DMS 273 (cell line): ENCODE measurements at regions not wholly inside any gene's neighbourhood (a gene's known extent, or its start where the extent isn't known, plus 50 kb on each side); places are given as distances from the start of the nearest gene placed in this dataset.
A peak's percentile ranks its signal among the peaks of the same experiment; 100 is the strongest.

Experiments
- DNase-seq: peaks from one replicate; lab custom pipeline; 2025; ENCODE audit not compliant: unreplicated experiment; lab: John Stamatoyannopoulos, UW

GRCh38 chr6:2505624-2506023, 245.1 kb downstream of the MYLK4 start:
- peak; percentile 48 for DNase-seq

DNA sequence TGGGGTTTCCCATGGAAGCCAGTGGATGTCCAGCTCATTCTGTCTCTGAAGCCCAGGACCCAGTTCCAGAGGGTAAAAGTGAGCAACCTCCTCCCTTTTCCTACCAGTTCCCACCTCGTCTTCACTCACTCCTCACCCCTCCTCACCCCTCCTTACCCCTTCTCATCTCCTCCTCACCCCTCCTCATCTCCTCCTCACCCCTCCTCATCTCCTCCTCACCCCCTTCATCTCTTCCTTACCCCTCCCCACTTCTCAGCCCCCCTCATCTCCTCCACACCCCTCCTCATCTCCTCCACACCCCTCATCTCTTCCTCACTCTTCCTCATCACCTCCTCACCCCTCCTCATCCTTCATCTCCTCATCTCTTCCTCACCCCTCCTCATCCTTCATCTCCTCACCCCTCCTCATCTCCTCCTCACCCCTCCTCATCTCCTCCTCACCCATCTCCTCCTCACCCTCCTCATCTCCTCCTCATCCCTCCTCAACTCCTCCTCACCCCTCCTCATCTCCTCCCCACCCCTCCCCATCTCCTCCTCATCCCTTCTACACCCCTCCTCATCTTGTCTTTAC, 246.1 kb downstream of the MYLK4 start:
- DNase-seq: no peak

DNA sequence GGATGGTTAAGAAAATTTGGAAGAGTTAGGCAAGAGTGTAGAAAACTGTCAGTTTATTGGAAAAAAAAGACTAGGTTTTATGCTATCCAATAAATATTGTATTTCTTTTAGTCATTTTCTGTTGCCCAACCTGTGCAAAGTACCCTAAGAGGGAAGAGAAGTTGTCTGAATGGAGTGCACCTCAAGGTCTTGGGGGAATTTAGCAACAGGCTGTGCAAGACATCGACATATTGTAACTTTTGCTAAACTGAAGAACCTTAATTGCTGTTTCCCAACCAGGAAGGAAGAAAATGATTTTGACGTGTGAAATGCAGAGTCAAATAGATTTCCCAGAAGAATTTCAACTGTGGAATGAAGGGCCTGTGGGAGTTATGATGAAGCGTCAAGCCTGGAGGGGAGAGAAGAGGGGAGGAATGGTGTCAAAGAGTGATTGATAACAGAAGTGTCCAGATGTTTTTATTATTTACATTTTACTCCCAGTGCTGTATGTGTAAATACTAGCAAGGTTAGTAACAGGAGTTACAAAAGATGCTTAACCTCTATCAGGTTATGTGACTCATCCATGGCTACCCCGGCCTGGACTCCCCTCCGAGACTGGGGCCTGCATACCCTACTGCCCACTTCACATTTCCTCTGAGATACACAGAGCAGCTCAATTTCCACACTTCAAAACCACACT, 246.8 kb downstream of the MYLK4 start:
- no peak for DNase-seq

DNA sequence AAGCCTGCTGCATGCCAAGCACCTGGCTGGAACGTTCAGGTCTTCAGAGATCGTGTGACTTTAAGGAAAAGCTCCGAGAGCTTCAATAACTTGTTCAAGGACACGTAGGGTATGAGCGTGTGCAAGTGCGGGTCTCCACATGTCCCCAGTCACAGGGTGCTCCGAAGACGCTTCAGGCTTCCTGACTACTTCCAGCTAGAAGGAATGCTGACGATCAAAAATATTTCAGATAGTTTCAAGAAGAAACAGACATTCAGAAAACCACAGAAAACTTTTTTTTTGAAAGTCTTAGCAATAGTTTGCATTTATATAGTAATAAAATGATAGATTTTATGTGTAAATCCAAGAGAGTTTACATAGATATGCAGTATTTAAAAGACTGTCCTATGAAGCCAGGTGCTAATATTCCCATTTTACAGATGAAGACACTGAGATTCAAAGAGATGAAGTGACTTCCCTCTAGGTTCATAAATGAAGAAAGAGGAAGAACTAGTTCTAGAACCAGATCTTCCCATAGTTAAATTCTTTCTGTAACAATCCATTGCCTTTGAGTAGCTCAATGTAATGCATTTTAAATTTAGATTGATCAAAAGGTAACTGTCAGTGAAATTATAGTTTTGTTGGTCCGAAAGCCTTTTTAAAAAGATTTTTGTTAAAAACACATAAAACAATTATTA, 247.6 kb downstream of the MYLK4 start:
- no peak for DNase-seq

DNA sequence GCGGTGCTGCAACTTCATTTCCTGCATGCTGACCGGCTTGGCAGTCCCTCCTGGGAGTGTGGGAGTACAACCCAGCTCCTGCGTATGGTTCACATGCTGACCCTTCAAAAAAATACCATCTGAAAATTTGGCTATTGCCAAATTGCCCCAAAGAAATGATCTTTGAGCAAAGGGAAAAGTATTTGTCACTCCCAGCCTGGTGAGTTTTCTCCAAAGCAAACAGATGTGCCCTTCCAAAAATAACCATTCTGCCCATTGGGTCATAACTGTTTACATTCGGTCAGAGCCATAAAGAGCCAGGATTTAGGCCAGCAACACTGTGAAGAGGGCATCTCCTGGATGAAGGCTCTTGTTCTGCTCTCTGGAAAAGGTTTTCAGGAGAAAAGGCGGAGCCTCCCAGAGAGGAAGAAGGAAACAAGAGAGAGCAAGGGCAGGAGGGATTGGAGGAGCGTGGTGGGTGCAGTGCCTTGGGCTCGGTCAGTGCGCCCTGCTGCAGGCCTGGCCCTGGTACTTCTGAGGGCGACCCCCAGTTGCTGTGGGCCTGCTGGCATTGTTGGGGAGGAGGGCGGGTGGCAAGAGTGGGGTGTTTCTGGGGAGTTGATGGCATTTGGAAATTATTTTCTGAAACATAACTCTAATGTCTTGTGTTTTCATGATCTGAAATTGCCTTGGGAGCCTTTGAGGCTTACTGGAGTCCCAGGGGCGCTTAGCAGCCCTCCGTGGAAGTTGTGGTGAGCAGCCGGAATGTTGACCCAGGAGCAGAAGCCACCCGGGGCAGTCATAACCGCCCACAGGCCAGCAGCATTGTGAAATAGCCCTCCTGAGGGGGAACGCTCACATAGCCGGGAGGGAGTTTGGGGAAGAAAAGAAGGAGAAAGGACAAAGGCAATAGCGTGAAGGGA, 248.4 kb downstream of the MYLK4 start:
- DNase-seq: no peak

DNA sequence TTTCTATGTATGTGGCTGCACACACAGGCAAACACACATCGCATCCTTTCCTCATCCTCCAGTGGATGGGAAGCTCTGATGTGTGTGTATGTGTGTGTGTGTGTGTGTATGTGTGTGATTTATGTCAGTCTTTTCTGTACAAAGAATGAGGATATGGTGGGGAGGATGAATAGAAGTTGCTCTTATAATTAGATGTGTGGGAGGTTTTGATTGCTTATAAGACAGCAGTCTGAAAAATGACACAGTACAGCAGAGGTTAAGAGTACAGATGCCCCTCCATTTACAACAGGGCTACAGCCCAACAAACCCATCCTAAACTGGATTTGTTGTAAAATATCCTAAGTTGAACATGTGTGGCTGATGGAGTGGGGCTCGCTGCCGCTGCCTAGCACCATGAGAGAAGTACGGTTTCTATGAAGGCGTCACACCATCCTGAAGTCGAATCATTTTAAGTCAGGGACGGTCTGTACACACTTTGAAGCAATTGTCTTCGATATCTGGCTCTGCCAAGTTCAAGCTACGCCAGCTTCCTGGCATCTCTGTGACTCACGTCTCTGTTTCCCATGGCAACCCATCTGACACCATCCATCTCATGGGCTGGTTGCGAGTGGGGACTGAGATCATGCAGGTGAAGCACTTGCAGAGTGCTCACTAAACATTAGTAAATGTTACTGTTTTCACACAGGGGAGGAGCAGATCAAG, 252.6 kb downstream of the MYLK4 start:
- peak; percentile 61 for DNase-seq

GRCh38 chr6:2496291-2496690, 250.9 kb upstream of the GMDS start:
- no peak for DNase-seq

DNA sequence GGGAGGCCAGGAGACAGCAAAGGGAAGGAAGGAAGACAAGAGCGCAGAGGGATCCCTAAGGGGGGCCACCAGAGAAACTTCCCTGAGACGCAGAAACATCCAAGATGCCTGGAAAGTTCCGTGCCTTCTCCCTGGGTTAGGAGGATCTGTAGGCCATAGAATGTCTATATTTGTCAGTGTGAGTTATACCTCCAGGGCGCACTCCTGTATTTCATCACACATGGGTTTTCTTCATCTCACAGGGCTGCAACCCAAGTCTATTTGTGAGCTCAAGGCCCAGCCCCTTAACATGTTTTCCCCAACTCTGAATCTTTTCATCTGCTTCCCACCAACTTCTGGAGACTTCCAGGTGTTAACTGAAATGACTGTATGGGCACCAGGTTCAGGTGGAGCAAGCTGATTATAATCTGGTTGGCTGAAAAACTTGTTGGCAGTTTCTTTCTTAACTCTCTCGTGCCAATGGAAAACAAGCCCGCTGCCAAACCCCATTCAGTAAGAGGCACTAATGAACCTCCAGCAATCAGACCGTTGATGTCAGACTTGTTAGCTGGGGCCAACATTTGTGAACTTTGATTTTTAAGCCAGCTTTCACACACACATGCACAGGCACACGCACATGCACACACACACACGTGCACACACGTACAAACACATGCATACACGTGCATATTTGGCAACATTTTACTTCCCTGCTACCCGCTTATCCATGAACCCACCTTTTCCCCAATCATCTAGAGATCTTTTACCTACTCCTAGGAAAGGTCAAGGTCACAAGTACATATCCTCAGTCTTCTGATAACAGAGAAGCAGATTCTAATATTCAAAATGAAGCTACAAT, 247.5 kb upstream of the GMDS start:
- DNase-seq: no peak

GRCh38 chr6:2491137-2491536, 245.7 kb upstream of the GMDS start:
- DNase-seq: no peak

DNA sequence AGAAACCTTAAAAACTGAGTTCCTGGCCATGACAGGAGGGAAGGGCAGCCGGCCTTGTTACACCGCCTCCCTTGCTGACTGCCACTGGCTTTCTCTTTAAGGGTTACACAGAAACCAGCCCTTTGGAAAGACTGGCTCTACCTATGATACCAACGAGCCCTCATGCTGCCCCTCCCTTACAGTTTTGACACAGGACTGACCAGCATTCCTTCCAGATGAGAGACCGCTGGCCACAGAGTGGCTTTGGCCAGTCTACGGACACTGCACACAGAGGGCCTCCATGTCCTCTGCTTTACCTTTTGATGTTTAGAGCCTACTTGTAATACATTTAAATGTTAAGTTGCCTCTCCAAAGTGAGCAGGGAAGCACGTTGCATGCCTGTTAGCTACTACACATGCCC, 243.2 kb upstream of the GMDS start:
- no peak for DNase-seq

GRCh38 chr6:2485116-2485515, 239.7 kb upstream of the GMDS start:
- peak; percentile 92 for DNase-seq

GRCh38 chr6:2482773-2483172, 237.4 kb upstream of the GMDS start:
- peak; percentile 23 for DNase-seq

GRCh38 chr6:2481307-2481706, 235.9 kb upstream of the GMDS start:
- no peak for DNase-seq

GRCh38 chr6:2480267-2480966, 235.0 kb upstream of the GMDS start:
- no peak for DNase-seq

- DNase-seq: peak; percentile 34
Measured at GRCh38 chr6:2478200-2478599, 232.8 kb upstream of the GMDS start.

GRCh38 chr6:2477666-2478065, 232.3 kb upstream of the GMDS start:
- DNase-seq: no peak

- no peak for DNase-seq
Measured at GRCh38 chr6:2477250-2477649, 231.8 kb upstream of the GMDS start.

GRCh38 chr6:2476376-2476775, 231.0 kb upstream of the GMDS start:
- no peak for DNase-seq

- no peak for DNase-seq
Measured at GRCh38 chr6:2471472-2471871, 226.1 kb upstream of the GMDS start.
